K562 (cell line): ENCODE measurements at regions not wholly inside any gene's neighbourhood (a gene's known extent, or its start where the extent isn't known, plus 50 kb on each side); places are given as distances from the start of the nearest gene placed in this dataset.

Source experiments
- ATAC-seq: fragments of 200-7000 bp; cut with Tn5 transposase; 3 replicates; pipeline ENCODE4 v1.9.1; 2020; ENCODE audit warnings: moderate library complexity
- BruUV-seq: library from RNA; stranded (reverse); fragments of 400-500 nt; replicated peaks from 2 replicates; lab custom pipeline; 2021; lab: Mats Ljungman, UMichigan
- CTCF ChIA-PET: fragments of 300-600 bp; formaldehyde crosslinking; extraction: SDS; loops from one replicate; lab custom pipeline; 2021; ENCODE audit warnings: low intra/inter-chr PET ratio; lab: Yijun Ruan, JAX
- POLR2A ChIA-PET: fragments of 300-600, 350-650 bp; sonication (Branson Sonifier 250); formaldehyde crosslinking; extraction: SDS; loops from one replicate; lab custom pipeline; 2021; ENCODE audit warnings: antibody characterized with exemption, inconsistent platforms; lab: Yijun Ruan, JAX
- DNase-seq, 4 experiments: peaks; one replicate each; pipeline versions ENCODE4 v3.0.0 to v3.0.0-alpha.2; 2011 to 2018; ENCODE audit warnings: low spot score in 3 of 4, mixed read lengths in 3 of 4; ENCODE audit errors: extremely low read depth in 1 of 4
- FAIRE-seq: peaks from 2 replicates; lab custom pipeline; 2011; peaks lifted over from hg19 to GRCh38; lab: Jason Lieb, UNC
- H2AFZ ChIP-seq: 2 replicates; pipeline ENCODE4 v1.6.0; 2011; ENCODE audit warnings: low read depth, low read length, control low read depth, inconsistent platforms
- H3K27ac ChIP-seq: fragments of 200-600 bp; 3 replicates; pipeline ENCODE4 v1.8.0; 2011; ENCODE audit warnings: low read depth, mild to moderate bottlenecking, control low read depth, inconsistent platforms, low read length, moderate library complexity, mixed read lengths; ENCODE audit errors: extremely low read depth
- H3K27me3 ChIP-seq, 2 experiments: fragments of 300-600 bp in 1 of 2; 2 replicates in 1 of 2; 3 replicates in 1 of 2; pipeline versions ENCODE4 v1.6.0 to v1.8.0; 2011; ENCODE audit warnings: inconsistent platforms in 2 of 2, low read length in 2 of 2, mild to moderate bottlenecking in 1 of 2, mixed read lengths in 1 of 2, moderate library complexity in 1 of 2; ENCODE audit not compliant: control insufficient read depth in 2 of 2, insufficient read depth in 2 of 2
- H3K36me3 ChIP-seq: fragments of 300-600 bp; 3 replicates; pipeline ENCODE4 v1.8.0; 2011; ENCODE audit warnings: mild to moderate bottlenecking, low read length, inconsistent platforms; ENCODE audit not compliant: control insufficient read depth, insufficient read depth
- H3K4me1 ChIP-seq, 2 experiments: fragments of 200-600 bp in 1 of 2; replicated peaks in 1 of 2; 2 replicates in 1 of 2; 3 replicates in 1 of 2; pipeline versions ENCODE4 v1.5.1 to v1.8.0; 2011; ENCODE audit warnings: inconsistent platforms in 2 of 2, low read length in 2 of 2, mild to moderate bottlenecking in 1 of 2, mixed read lengths in 1 of 2, moderate library complexity in 1 of 2; ENCODE audit not compliant: control insufficient read depth in 2 of 2, insufficient read depth in 2 of 2
- H3K4me2 ChIP-seq: 2 replicates; pipeline ENCODE4 v1.6.1; 2011; ENCODE audit warnings: low read length, control low read depth, inconsistent platforms, mixed read lengths; ENCODE audit not compliant: insufficient read depth
- H3K4me3 ChIP-seq: fragments of 200-600 bp; sonication (generic), shearing (Covaris generic); 2 replicates; pipeline ENCODE4 v1.5.1; 2016; ENCODE audit warnings: control low read depth, inconsistent platforms
- H3K79me2 ChIP-seq: fragments of 200-600 bp; 3 replicates; pipeline ENCODE4 v1.8.0; 2011; ENCODE audit warnings: low read length, inconsistent platforms; ENCODE audit not compliant: control insufficient read depth, insufficient read depth
- H3K9ac ChIP-seq, 2 experiments: 2 replicates each; pipeline versions ENCODE4 v1.6.0 to v1.6.1; 2011; ENCODE audit warnings: low read depth in 2 of 2, low read length in 2 of 2, control low read depth in 1 of 2, inconsistent platforms in 1 of 2, mild to moderate bottlenecking in 1 of 2, mixed read lengths in 1 of 2; ENCODE audit not compliant: insufficient read depth in 1 of 2
- H3K9me1 ChIP-seq: one replicate; pipeline ENCODE4 v1.6.0; 2011; ENCODE audit warnings: inconsistent platforms, mild to moderate bottlenecking, low read length, moderate library complexity; ENCODE audit not compliant: control insufficient read depth, insufficient read depth
- H3K9me3 ChIP-seq: replicated peaks from 2 replicates; pipeline ENCODE4 v1.5.1; 2011; ENCODE audit warnings: low read depth, low read length, inconsistent platforms; ENCODE audit not compliant: control insufficient read depth, insufficient read depth
- H4K20me1 ChIP-seq: replicated peaks from 2 replicates; pipeline ENCODE4 v1.6.1; 2011; ENCODE audit warnings: low read length, inconsistent platforms, mixed read lengths; ENCODE audit not compliant: control insufficient read depth, insufficient read depth
- NR2C1 ChIP-seq, 2 experiments: fragments of 450-650 bp; IDR thresholded peaks; 2 replicates each; pipeline ENCODE4 v1.6.1; 2017; ENCODE audit warnings: mild to moderate bottlenecking in 2 of 2, antibody characterized with exemption in 1 of 2, inconsistent platforms in 1 of 2, missing compliant biosample characterization in 1 of 2, missing genetic modification characterization in 1 of 2
- ZBTB11 ChIP-seq, 3 experiments: fragments of 200-800 bp in 1 of 3; fragments of 250-450 bp in 1 of 3; fragments of 450-650 bp in 1 of 3; sonication (Bioruptor Pico) in 1 of 3; sonication (Bioruptor generic) in 1 of 3; formaldehyde crosslinking in 1 of 3; IDR thresholded peaks; 2 replicates each; pipeline versions ENCODE4 v1.6.1 to v1.8.0; 2016 to 2022; ENCODE audit warnings: mild to moderate bottlenecking in 2 of 3, missing genetic modification characterization in 2 of 3, missing compliant biosample characterization in 1 of 3, moderate library complexity in 1 of 3
- WGBS: fragments of 100-300 bp; shearing (Covaris generic); methylation state at CpG from one replicate; pipeline ENCODE4 v1.1.6; 2016; ENCODE audit warnings: low coverage, mixed read lengths; ENCODE audit not compliant: insufficient coverage; ENCODE audit errors: missing lambda C conversion rate; 5-methylcytosine and 5-hydroxymethylcytosine counted together
- in situ Hi-C: fragments of 300-500 bp; cut with MboI; formaldehyde crosslinking; loops from 4 replicates; pipeline ENCODE4 v1.15.0; 2018; ENCODE audit warnings: inconsistent platforms, mixed read lengths
- intact Hi-C: fragments of 100-400 bp; cut with micrococcal nuclease; formaldehyde crosslinking; loops from 2 replicates; pipeline ENCODE4 v1.14.2; 2022

GRCh38 chr20:54353292-54353691, 122.1 kb upstream of the DOK5 start:
- no peak overlapping the region for H2AFZ ChIP-seq
- WGBS = 0% methylated on average over 4 of the region's 4 CpGs
- BruUV-seq = no TSS peak
- no peak for DNase-seq
- no peak overlapping the region for H3K4me3 ChIP-seq
- H3K9me3 ChIP-seq = no peaks in the 10 kb centered on the region
- in situ Hi-C loops (no loop called here), intact Hi-C loops (no loop called here)
- no peaks in the 10 kb centered on the region for H3K9me1 ChIP-seq
- ChIA-PET CTCF (no interaction called here), POLR2A (interaction anchor here (0.6 kb wide), 1 partner anchor 25 kb away, joined by 3 read pairs; no protein-coding TSS in a partner anchor)
- no peaks in the 10 kb centered on the region for H3K27me3 ChIP-seq
- no peak for ATAC-seq
- H3K9ac ChIP-seq = no peak overlapping the region
- FAIRE-seq = no peak
- no peaks in the 10 kb centered on the region for H3K4me1 ChIP-seq
- H3K36me3 ChIP-seq = no peaks in the 10 kb centered on the region
- TF ChIP-seq NR2C1 (IDR thresholded peaks at IDR 0.05) (no peak), NR2C1 (tag; IDR thresholded peaks at IDR 0.05) (no peak), ZBTB11 (CRISPR knock-in tag; IDR thresholded peaks at IDR 0.05) (peak in 1 of 3 experiments; percentile 68; a peak in 2 of 6 replicates)
- no peaks in the 10 kb centered on the region for H3K79me2 ChIP-seq
- no peak overlapping the region for H3K27ac ChIP-seq
- H4K20me1 ChIP-seq = no peaks in the 10 kb centered on the region
- H3K4me2 ChIP-seq = no peak overlapping the region
